Astrocyte (in vitro differentiated cells and primary cell): ENCODE measurements at regions not wholly inside any gene's neighbourhood (a gene's known extent, or its start where the extent isn't known, plus 50 kb on each side); places are given as distances from the start of the nearest gene placed in this dataset.

Experiments used
- CTCF ChIP-seq: IDR thresholded peaks from 2 replicates; pipeline ENCODE4 v1.5.1; 2011; ENCODE audit warnings: low read depth, mild to moderate bottlenecking, inconsistent platforms, low read length, moderate library complexity; ENCODE audit not compliant: insufficient read depth
- EZH2 ChIP-seq: IDR thresholded peaks from 2 replicates; pipeline ENCODE4 v1.6.1; 2012; ENCODE audit warnings: mild to moderate bottlenecking, low read length, inconsistent platforms; ENCODE audit not compliant: insufficient read depth

GRCh38 chr5:29990681-29991080 lies 1202.8 kb upstream of the CDH6 start:
- TF ChIP-seq CTCF (no peak), EZH2 (no peak)
